ES-I3 (cell line): ENCODE measurements at regions not wholly inside any gene's neighbourhood (a gene's known extent, or its start where the extent isn't known, plus 50 kb on each side); places are given as distances from the start of the nearest gene placed in this dataset.

Experiments
- H3K36me3 ChIP-seq: 2 replicates; pipeline ENCODE4 v1.6.1; 2013; ENCODE audit warnings: mild to moderate bottlenecking, low read length, control low read depth, moderate library complexity; ENCODE audit not compliant: insufficient read depth
- H3K4me1 ChIP-seq: 2 replicates; pipeline ENCODE4 v1.6.1; 2013; ENCODE audit warnings: mild to moderate bottlenecking, control low read depth, low read length; ENCODE audit not compliant: insufficient read depth
- H3K9ac ChIP-seq: 2 replicates; pipeline ENCODE4 v1.6.1; 2013; ENCODE audit warnings: low read depth, mild to moderate bottlenecking, low read length, moderate library complexity
- H3K9me3 ChIP-seq: 2 replicates; pipeline ENCODE4 v1.6.1; 2013; ENCODE audit warnings: mild to moderate bottlenecking, low read length, moderate library complexity; ENCODE audit not compliant: control insufficient read depth, insufficient read depth

GRCh38 chr18:39497821-39498220, 1932.2 kb upstream of the CELF4 start:
- H3K36me3 ChIP-seq: no peaks in the 10 kb centered on the region
- no peak overlapping the region for H3K9ac ChIP-seq
- peaks cover 6% of the 10 kb centered on the region; the same call in 1 of the 2 replicates for H3K9me3 ChIP-seq
- H3K4me1 ChIP-seq: peaks cover 7% of the 10 kb centered on the region; the same call in 1 of the 2 replicates

- H3K4me1 ChIP-seq: peaks cover 7% of the 10 kb centered on the region; the same call in 1 of the 2 replicates
- H3K36me3 ChIP-seq: no peaks in the 10 kb centered on the region
- H3K9me3 ChIP-seq: peaks cover 6% of the 10 kb centered on the region; the same call in 1 of the 2 replicates
- H3K9ac ChIP-seq: no peak overlapping the region
Measured at GRCh38 chr18:39496986-39497385, 1931.4 kb upstream of the CELF4 start.

GRCh38 chr18:39494211-39494896, 1928.8 kb upstream of the CELF4 start:
- no peaks in the 10 kb centered on the region for H3K36me3 ChIP-seq
- no peaks in the 10 kb centered on the region for H3K4me1 ChIP-seq
- H3K9ac ChIP-seq: no peak overlapping the region
- H3K9me3 ChIP-seq: peaks cover 5% of the 10 kb centered on the region; the same call in 1 of the 2 replicates

GRCh38 chr18:39491408-39491807, 1925.8 kb upstream of the CELF4 start:
- Histone ChIP-seq H3K9ac (no peak overlapping the region), H3K36me3 (no peaks in the 10 kb centered on the region), H3K4me1 (0 out of 2 replicates have a peak, but pooled peaks cover 3% of the 10 kb centered on the region)

GRCh38 chr18:39489431-39489830, 1923.8 kb upstream of the CELF4 start:
- Histone ChIP-seq H3K4me1 (0 out of 2 replicates have a peak, but pooled peaks cover 3% of the 10 kb centered on the region), H3K9ac (no peak overlapping the region), H3K9me3 (no peaks in the 10 kb centered on the region)

More at GRCh38 chr18:39491408-39491807, 1925.8 kb upstream of the CELF4 start:
- H3K9me3 ChIP-seq: no peaks in the 10 kb centered on the region

GRCh38 chr18:39487932-39488331, 1922.3 kb upstream of the CELF4 start:
- Histone ChIP-seq H3K9ac (no peak overlapping the region), H3K4me1 (0 out of 2 replicates have a peak, but pooled peaks cover 3% of the 10 kb centered on the region), H3K36me3 (no peaks in the 10 kb centered on the region), H3K9me3 (no peaks in the 10 kb centered on the region)

More at GRCh38 chr18:39489431-39489830, 1923.8 kb upstream of the CELF4 start:
- H3K36me3 ChIP-seq: no peaks in the 10 kb centered on the region

GRCh38 chr18:39486268-39486667, 1920.7 kb upstream of the CELF4 start:
- Histone ChIP-seq H3K4me1 (0 out of 2 replicates have a peak, but pooled peaks cover 3% of the 10 kb centered on the region), H3K36me3 (no peaks in the 10 kb centered on the region), H3K9ac (no peak overlapping the region), H3K9me3 (no peaks in the 10 kb centered on the region)

GRCh38 chr18:39485696-39486095, 1920.1 kb upstream of the CELF4 start:
- 0 out of 2 replicates have a peak, but pooled peaks cover 3% of the 10 kb centered on the region for H3K4me1 ChIP-seq
- no peaks in the 10 kb centered on the region for H3K9me3 ChIP-seq
- no peaks in the 10 kb centered on the region for H3K36me3 ChIP-seq
- H3K9ac ChIP-seq: no peak overlapping the region

- no peaks in the 10 kb centered on the region for H3K9me3 ChIP-seq
- no peak overlapping the region for H3K9ac ChIP-seq
- H3K36me3 ChIP-seq: no peaks in the 10 kb centered on the region
- no peaks in the 10 kb centered on the region for H3K4me1 ChIP-seq
Measured at GRCh38 chr18:39481281-39481680, 1915.7 kb upstream of the CELF4 start.

- Histone ChIP-seq H3K9ac (no peak overlapping the region), H3K36me3 (no peaks in the 10 kb centered on the region), H3K9me3 (no peaks in the 10 kb centered on the region), H3K4me1 (no peaks in the 10 kb centered on the region)
Measured at GRCh38 chr18:39480494-39481195, 1915.0 kb upstream of the CELF4 start.

- H3K4me1 ChIP-seq: no peaks in the 10 kb centered on the region
- no peaks in the 10 kb centered on the region for H3K9me3 ChIP-seq
- H3K9ac ChIP-seq: no peak overlapping the region
- no peaks in the 10 kb centered on the region for H3K36me3 ChIP-seq
Measured at GRCh38 chr18:39464006-39464405, 1898.4 kb upstream of the CELF4 start.

- Histone ChIP-seq H3K36me3 (no peaks in the 10 kb centered on the region), H3K9ac (no peak overlapping the region), H3K9me3 (no peaks in the 10 kb centered on the region), H3K4me1 (no peaks in the 10 kb centered on the region)
Measured at GRCh38 chr18:39462436-39462835, 1896.8 kb upstream of the CELF4 start.

GRCh38 chr18:39460136-39460535, 1894.5 kb upstream of the CELF4 start:
- H3K4me1 ChIP-seq: no peaks in the 10 kb centered on the region
- no peaks in the 10 kb centered on the region for H3K9me3 ChIP-seq
- no peaks in the 10 kb centered on the region for H3K36me3 ChIP-seq
- no peak overlapping the region for H3K9ac ChIP-seq

- no peaks in the 10 kb centered on the region for H3K4me1 ChIP-seq
- H3K9ac ChIP-seq: no peak overlapping the region
- no peaks in the 10 kb centered on the region for H3K36me3 ChIP-seq
- H3K9me3 ChIP-seq: no peaks in the 10 kb centered on the region
Measured at GRCh38 chr18:39455285-39455684, 1889.7 kb upstream of the CELF4 start.

- Histone ChIP-seq H3K4me1 (no peaks in the 10 kb centered on the region), H3K9me3 (no peaks in the 10 kb centered on the region), H3K36me3 (no peaks in the 10 kb centered on the region), H3K9ac (no peak overlapping the region)
Measured at GRCh38 chr18:39454866-39455265, 1889.3 kb upstream of the CELF4 start.
